ENCODE measurements at regions not wholly inside any gene's neighbourhood (a gene's known extent, or its start where the extent isn't known, plus 50 kb on each side); places are given as distances from the start of the nearest gene placed in this dataset.

DNA sequence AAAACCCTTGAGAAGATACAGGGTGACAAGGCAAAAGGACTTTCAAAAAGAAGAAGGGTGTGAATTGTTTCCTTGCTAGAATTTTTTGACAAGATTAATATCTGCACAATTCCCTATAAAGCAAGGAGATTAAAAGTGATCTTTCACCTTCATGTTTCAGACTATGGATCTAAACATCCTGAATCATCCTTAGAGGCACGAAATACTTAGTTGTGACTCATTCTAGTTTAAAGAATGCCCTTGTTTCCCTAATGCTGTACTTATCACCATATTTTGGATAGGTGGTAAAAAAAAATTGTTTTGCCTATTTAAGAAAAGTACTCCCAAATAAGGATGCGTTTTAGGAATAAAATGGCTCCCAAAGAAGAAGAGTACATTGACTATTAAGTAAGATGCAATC is 415.1 kb downstream of the LRRIQ3 start:
- Histone ChIP-seq H3K4me3 (ENCODE audit: low read length) (no peak overlapping the region), H3K4me1 (ENCODE audit: control insufficient read depth, insufficient read depth, low read length) (no peaks in the 10 kb centered on the region), H3K27ac (ENCODE audit: low read depth, low read length) (no peak overlapping the region), H3K9ac (ENCODE audit: extremely low read depth, low read length, poor library complexity, severe bottlenecking) (no peak overlapping the region), H3K36me3 (ENCODE audit: control insufficient read depth, insufficient read depth, low read length) (no peaks in the 10 kb centered on the region), H3K9me3 (ENCODE audit: control insufficient read depth, low read length) (no peaks in the 10 kb centered on the region), H3K27me3 (ENCODE audit: control insufficient read depth, insufficient read depth, low read length, poor library complexity, severe bottlenecking) (no peaks in the 10 kb centered on the region)
- 80 to 100% methylated on average over 1 to 2 of the region's 2 CpGs for WGBS, 2 experiments (ENCODE audit: insufficient coverage in 1 of 2, insufficient read length in 1 of 2)
- no peak for TF ChIP-seq CTCF (conservative IDR thresholded peaks at IDR 0.05)
- Mint-ChIP-seq H3K4me3 (no peak overlapping the region), H3K36me3 (ENCODE audit: low read depth) (no peaks in the 10 kb centered on the region), H3K9me3 (no peaks in the 10 kb centered on the region), H3K27ac (no peak overlapping the region), H3K4me1 (no peaks in the 10 kb centered on the region), H3K27me3 (ENCODE audit: insufficient read depth) (no peaks in the 10 kb centered on the region)
- DNase-seq, result no peak

DNA sequence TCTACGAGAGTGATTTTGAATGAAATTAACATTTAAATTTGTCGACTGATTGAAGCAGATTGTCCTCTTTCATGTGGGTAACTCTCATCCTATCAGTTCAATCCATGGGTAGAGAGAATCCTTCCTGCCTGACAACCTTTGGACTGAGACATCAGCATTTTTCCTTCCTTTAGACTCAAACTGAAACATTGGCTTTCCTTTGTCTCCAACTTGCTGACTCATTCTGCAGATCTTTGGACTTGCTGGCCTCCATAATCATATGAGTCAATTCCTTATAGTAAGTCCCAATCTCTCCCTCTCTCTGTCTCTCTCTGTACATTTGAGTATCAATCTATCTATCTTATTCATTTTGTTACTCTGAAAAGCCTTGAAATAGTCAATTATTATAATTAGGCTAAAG is 416.7 kb downstream of the LRRIQ3 start:
- Histone ChIP-seq H3K9me3 (ENCODE audit: control insufficient read depth, low read length) (no peaks in the 10 kb centered on the region), H3K27ac (ENCODE audit: low read depth, low read length) (no peak overlapping the region), H3K27me3 (ENCODE audit: control insufficient read depth, insufficient read depth, low read length, poor library complexity, severe bottlenecking) (no peaks in the 10 kb centered on the region), H3K9ac (ENCODE audit: extremely low read depth, low read length, poor library complexity, severe bottlenecking) (no peak overlapping the region), H3K36me3 (ENCODE audit: control insufficient read depth, insufficient read depth, low read length) (no peaks in the 10 kb centered on the region), H3K4me1 (ENCODE audit: control insufficient read depth, insufficient read depth, low read length) (no peaks in the 10 kb centered on the region), H3K4me3 (ENCODE audit: low read length) (no peak overlapping the region)
- Mint-ChIP-seq H3K27me3 (ENCODE audit: insufficient read depth) (no peaks in the 10 kb centered on the region), H3K4me3 (no peak overlapping the region), H3K4me1 (no peaks in the 10 kb centered on the region), H3K27ac (peak overlapping the region; percentile 7), H3K9me3 (no peaks in the 10 kb centered on the region), H3K36me3 (ENCODE audit: low read depth) (no peaks in the 10 kb centered on the region)
- DNase-seq, result no peak
- no peak for TF ChIP-seq CTCF (conservative IDR thresholded peaks at IDR 0.05)
- 92% methylated on average over 2 of the region's 2 CpGs; no CpG with 5 or more reads in 1 of the 2 experiments for WGBS, 2 experiments (ENCODE audit: insufficient coverage in 1 of 2, insufficient read length in 1 of 2)

GRCh38 chr1:73778471-73778870 is 419.5 kb downstream of the LRRIQ3 start:
- Histone ChIP-seq H3K4me3 (ENCODE audit: low read length) (no peak overlapping the region), H3K27me3 (ENCODE audit: control insufficient read depth, insufficient read depth, low read length, poor library complexity, severe bottlenecking) (no peaks in the 10 kb centered on the region), H3K27ac (ENCODE audit: low read depth, low read length) (no peak overlapping the region), H3K36me3 (ENCODE audit: control insufficient read depth, insufficient read depth, low read length) (no peaks in the 10 kb centered on the region), H3K4me1 (ENCODE audit: control insufficient read depth, insufficient read depth, low read length) (no peaks in the 10 kb centered on the region), H3K9ac (ENCODE audit: extremely low read depth, low read length, poor library complexity, severe bottlenecking) (no peak overlapping the region), H3K9me3 (ENCODE audit: control insufficient read depth, low read length) (no peaks in the 10 kb centered on the region)
- H3K4me1 Mint-ChIP-seq, result no peaks in the 10 kb centered on the region
- H3K9me3 Mint-ChIP-seq, result no peaks in the 10 kb centered on the region
- no peaks in the 10 kb centered on the region for H3K27me3 Mint-ChIP-seq (ENCODE audit: insufficient read depth)
- DNase-seq, result no peak
- no peak for TF ChIP-seq CTCF (conservative IDR thresholded peaks at IDR 0.05)
- H3K4me3 Mint-ChIP-seq, result no peak overlapping the region
- H3K36me3 Mint-ChIP-seq (ENCODE audit: low read depth), result no peaks in the 10 kb centered on the region
- no peak overlapping the region for H3K27ac Mint-ChIP-seq
- 90 to 95% methylated on average over 3 of the region's 3 CpGs for WGBS, 2 experiments (ENCODE audit: insufficient coverage in 1 of 2, insufficient read length in 1 of 2)

Measured in endodermal cell (in vitro differentiated cells).